ENCODE measurements at regions not wholly inside any gene's neighbourhood (a gene's known extent, or its start where the extent isn't known, plus 50 kb on each side); places are given as distances from the start of the nearest gene placed in this dataset.

- TF ChIP-seq POLR2AphosphoS5 (IDR thresholded peaks at IDR 0.05; ENCODE audit: borderline replicate concordance, low read depth, low read length) (no peak), EZH2 (IDR thresholded peaks at IDR 0.05) (no peak)
Observed at GRCh38 chr2:49342156-49342555, 187.8 kb upstream of the FSHR start.

All from SK-N-MC (cell line).